Ecto neural progenitor cell (in vitro differentiated cells): ENCODE measurements at regions not wholly inside any gene's neighbourhood (a gene's known extent, or its start where the extent isn't known, plus 50 kb on each side); places are given as distances from the start of the nearest gene placed in this dataset.

Source experiments
- DNase-seq: peaks from one replicate; pipeline ENCODE4 v3.0.0-alpha.2; 2018; ENCODE audit warnings: low spot score

GRCh38 chr22:27689664-27690063 is 111.9 kb downstream of the MN1 start:
- DNase-seq, result no peak

- no peak for DNase-seq
These were observed 111.0 kb downstream of the MN1 start for GRCh38 chr22:27690599-27690998.

- DNase-seq, result no peak
These were observed 109.3 kb downstream of the MN1 start for GRCh38 chr22:27692243-27692642.

GRCh38 chr22:27695925-27696324 is 105.6 kb downstream of the MN1 start:
- no peak for DNase-seq

- no peak for DNase-seq
These were observed 103.7 kb downstream of the MN1 start for GRCh38 chr22:27697888-27698287.
